ENCODE measurements at regions not wholly inside any gene's neighbourhood (a gene's known extent, or its start where the extent isn't known, plus 50 kb on each side); places are given as distances from the start of the nearest gene placed in this dataset.

- TF ChIP-seq, protein P1, sequence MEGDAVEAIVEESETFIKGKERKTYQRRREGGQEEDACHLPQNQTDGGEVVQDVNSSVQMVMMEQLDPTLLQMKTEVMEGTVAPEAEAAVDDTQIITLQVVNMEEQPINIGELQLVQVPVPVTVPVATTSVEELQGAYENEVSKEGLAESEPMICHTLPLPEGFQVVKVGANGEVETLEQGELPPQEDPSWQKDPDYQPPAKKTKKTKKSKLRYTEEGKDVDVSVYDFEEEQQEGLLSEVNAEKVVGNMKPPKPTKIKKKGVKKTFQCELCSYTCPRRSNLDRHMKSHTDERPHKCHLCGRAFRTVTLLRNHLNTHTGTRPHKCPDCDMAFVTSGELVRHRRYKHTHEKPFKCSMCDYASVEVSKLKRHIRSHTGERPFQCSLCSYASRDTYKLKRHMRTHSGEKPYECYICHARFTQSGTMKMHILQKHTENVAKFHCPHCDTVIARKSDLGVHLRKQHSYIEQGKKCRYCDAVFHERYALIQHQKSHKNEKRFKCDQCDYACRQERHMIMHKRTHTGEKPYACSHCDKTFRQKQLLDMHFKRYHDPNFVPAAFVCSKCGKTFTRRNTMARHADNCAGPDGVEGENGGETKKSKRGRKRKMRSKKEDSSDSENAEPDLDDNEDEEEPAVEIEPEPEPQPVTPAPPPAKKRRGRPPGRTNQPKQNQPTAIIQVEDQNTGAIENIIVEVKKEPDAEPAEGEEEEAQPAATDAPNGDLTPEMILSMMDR (IDR thresholded peaks at IDR 0.05; ENCODE audit: low read depth, low read length, poor library complexity, severe bottlenecking): no peak
- no peak for TF ChIP-seq EZH2phosphoT487 (IDR thresholded peaks at IDR 0.05; ENCODE audit: borderline replicate concordance, low read length)
These were observed 77.8 kb downstream of the BUD13 start for GRCh38 chr11:116694815-116695590.

Data from DOHH2 (cell line).